SK-N-MC (cell line): ENCODE measurements at regions not wholly inside any gene's neighbourhood (a gene's known extent, or its start where the extent isn't known, plus 50 kb on each side); places are given as distances from the start of the nearest gene placed in this dataset.

Source experiments
- DNase-seq: peaks from one replicate; pipeline ENCODE4 v3.0.0-alpha.2; 2011; ENCODE audit warnings: low read depth, low spot score
- H3K27ac ChIP-seq: fragments of 200-600 bp; sonication (generic); 2 replicates; pipeline ENCODE4 v1.5.1; 2016; ENCODE audit warnings: mixed run types
- H3K36me3 ChIP-seq: fragments of 200-600 bp; sonication (generic); 2 replicates; pipeline ENCODE4 v1.6.1; 2017; ENCODE audit warnings: antibody characterized with exemption, low read length, mixed read lengths; ENCODE audit not compliant: insufficient read depth
- H3K4me3 ChIP-seq: fragments of 200-600 bp; sonication (generic); 2 replicates; pipeline ENCODE4 v1.5.1; 2016
- H3K9ac ChIP-seq: fragments of 200-600 bp; sonication (generic); 2 replicates; pipeline ENCODE4 v1.8.0; 2017; ENCODE audit warnings: mixed run types, mixed read lengths; ENCODE audit not compliant: insufficient read length
- H3K9me3 ChIP-seq: fragments of 200-600 bp; sonication (generic); 2 replicates; pipeline ENCODE4 v1.6.1; 2017; ENCODE audit warnings: low read depth, mild to moderate bottlenecking, antibody characterized with exemption, low read length, moderate library complexity, mixed read lengths
- EZH2 ChIP-seq: fragments of 200-600 bp; sonication (generic); IDR thresholded peaks from one replicate; pipeline ENCODE4 v1.6.1; 2017; ENCODE audit warnings: antibody characterized with exemption
- FOXP2 ChIP-seq: optimal IDR thresholded peaks from 2 replicates; pipeline ENCODE3; 2011; ENCODE audit warnings: mild to moderate bottlenecking, moderate library complexity; ENCODE audit not compliant: insufficient read depth; ENCODE audit errors: extremely low read length, control extremely low read depth
- POLR2AphosphoS5 ChIP-seq: IDR thresholded peaks from 2 replicates; pipeline ENCODE4 v1.6.1; 2012; ENCODE audit warnings: mild to moderate bottlenecking, low read depth, low read length, borderline replicate concordance

- no peak overlapping the region for H3K9ac ChIP-seq
- no peak for TF ChIP-seq FOXP2
- no peak for TF ChIP-seq POLR2AphosphoS5
- no peak for TF ChIP-seq EZH2
Measured at GRCh38 chr9:85432599-85432998, 309.2 kb downstream of the AGTPBP1 start.

GRCh38 chr9:85431339-85432102, 310.2 kb downstream of the AGTPBP1 start:
- Histone ChIP-seq H3K4me3 (no peak overlapping the region), H3K9ac (no peak overlapping the region), H3K36me3 (no peaks in the 10 kb centered on the region), H3K9me3 (no peaks in the 10 kb centered on the region), H3K27ac (no peak overlapping the region)
- TF ChIP-seq EZH2 (no peak), POLR2AphosphoS5 (no peak), FOXP2 (no peak)
- DNase-seq = no peak

More at GRCh38 chr9:85432599-85432998, 309.2 kb downstream of the AGTPBP1 start:
- Histone ChIP-seq H3K4me3 (no peak overlapping the region), H3K9me3 (no peaks in the 10 kb centered on the region), H3K36me3 (no peaks in the 10 kb centered on the region), H3K27ac (no peak overlapping the region)
- DNase-seq = no peak

- TF ChIP-seq FOXP2 (no peak), POLR2AphosphoS5 (no peak), EZH2 (no peak)
- H3K27ac ChIP-seq = no peak overlapping the region
- H3K4me3 ChIP-seq = no peak overlapping the region
- H3K9ac ChIP-seq = no peak overlapping the region
- no peaks in the 10 kb centered on the region for H3K9me3 ChIP-seq
- DNase-seq = no peak
- no peaks in the 10 kb centered on the region for H3K36me3 ChIP-seq
Measured at GRCh38 chr9:85430659-85431338, 311.0 kb downstream of the AGTPBP1 start.

GRCh38 chr9:85428230-85428629, 313.5 kb downstream of the AGTPBP1 start:
- DNase-seq = no peak
- no peaks in the 10 kb centered on the region for H3K36me3 ChIP-seq
- no peak overlapping the region for H3K27ac ChIP-seq
- no peak overlapping the region for H3K9ac ChIP-seq
- H3K9me3 ChIP-seq = no peaks in the 10 kb centered on the region
- TF ChIP-seq EZH2 (no peak), POLR2AphosphoS5 (no peak), FOXP2 (no peak)
- H3K4me3 ChIP-seq = no peak overlapping the region

GRCh38 chr9:85427772-85428171, 314.0 kb downstream of the AGTPBP1 start:
- no peak overlapping the region for H3K9ac ChIP-seq
- no peak overlapping the region for H3K27ac ChIP-seq

GRCh38 chr9:85425153-85425611, 316.6 kb downstream of the AGTPBP1 start:
- Histone ChIP-seq H3K27ac (no peak overlapping the region), H3K9me3 (no peaks in the 10 kb centered on the region), H3K9ac (no peak overlapping the region), H3K36me3 (no peaks in the 10 kb centered on the region), H3K4me3 (no peak overlapping the region)
- peak; percentile 12 for DNase-seq
- no peak for TF ChIP-seq POLR2AphosphoS5
- no peak for TF ChIP-seq EZH2
- TF ChIP-seq FOXP2 = no peak

More at GRCh38 chr9:85427772-85428171, 314.0 kb downstream of the AGTPBP1 start:
- no peak for DNase-seq
- H3K9me3 ChIP-seq = no peaks in the 10 kb centered on the region
- H3K36me3 ChIP-seq = no peaks in the 10 kb centered on the region
- no peak for TF ChIP-seq EZH2
- no peak for TF ChIP-seq FOXP2
- no peak for TF ChIP-seq POLR2AphosphoS5
- H3K4me3 ChIP-seq = no peak overlapping the region

- Histone ChIP-seq H3K4me3 (no peak overlapping the region), H3K9ac (no peak overlapping the region), H3K9me3 (no peaks in the 10 kb centered on the region), H3K27ac (no peak overlapping the region), H3K36me3 (no peaks in the 10 kb centered on the region)
- TF ChIP-seq FOXP2 = no peak
- no peak for TF ChIP-seq EZH2
- TF ChIP-seq POLR2AphosphoS5 = no peak
- DNase-seq = no peak
Measured at GRCh38 chr9:85423422-85423821, 318.3 kb downstream of the AGTPBP1 start.

- no peak for TF ChIP-seq POLR2AphosphoS5
- no peak for TF ChIP-seq FOXP2
- TF ChIP-seq EZH2 = no peak
- H3K4me3 ChIP-seq = no peak overlapping the region
- H3K36me3 ChIP-seq = no peaks in the 10 kb centered on the region
- H3K27ac ChIP-seq = no peak overlapping the region
- no peak for DNase-seq
- no peaks in the 10 kb centered on the region for H3K9me3 ChIP-seq
- no peak overlapping the region for H3K9ac ChIP-seq
Measured at GRCh38 chr9:85421641-85422040, 320.1 kb downstream of the AGTPBP1 start.
